ENCODE measurements at regions not wholly inside any gene's neighbourhood (a gene's known extent, or its start where the extent isn't known, plus 50 kb on each side); places are given as distances from the start of the nearest gene placed in this dataset.

DNA sequence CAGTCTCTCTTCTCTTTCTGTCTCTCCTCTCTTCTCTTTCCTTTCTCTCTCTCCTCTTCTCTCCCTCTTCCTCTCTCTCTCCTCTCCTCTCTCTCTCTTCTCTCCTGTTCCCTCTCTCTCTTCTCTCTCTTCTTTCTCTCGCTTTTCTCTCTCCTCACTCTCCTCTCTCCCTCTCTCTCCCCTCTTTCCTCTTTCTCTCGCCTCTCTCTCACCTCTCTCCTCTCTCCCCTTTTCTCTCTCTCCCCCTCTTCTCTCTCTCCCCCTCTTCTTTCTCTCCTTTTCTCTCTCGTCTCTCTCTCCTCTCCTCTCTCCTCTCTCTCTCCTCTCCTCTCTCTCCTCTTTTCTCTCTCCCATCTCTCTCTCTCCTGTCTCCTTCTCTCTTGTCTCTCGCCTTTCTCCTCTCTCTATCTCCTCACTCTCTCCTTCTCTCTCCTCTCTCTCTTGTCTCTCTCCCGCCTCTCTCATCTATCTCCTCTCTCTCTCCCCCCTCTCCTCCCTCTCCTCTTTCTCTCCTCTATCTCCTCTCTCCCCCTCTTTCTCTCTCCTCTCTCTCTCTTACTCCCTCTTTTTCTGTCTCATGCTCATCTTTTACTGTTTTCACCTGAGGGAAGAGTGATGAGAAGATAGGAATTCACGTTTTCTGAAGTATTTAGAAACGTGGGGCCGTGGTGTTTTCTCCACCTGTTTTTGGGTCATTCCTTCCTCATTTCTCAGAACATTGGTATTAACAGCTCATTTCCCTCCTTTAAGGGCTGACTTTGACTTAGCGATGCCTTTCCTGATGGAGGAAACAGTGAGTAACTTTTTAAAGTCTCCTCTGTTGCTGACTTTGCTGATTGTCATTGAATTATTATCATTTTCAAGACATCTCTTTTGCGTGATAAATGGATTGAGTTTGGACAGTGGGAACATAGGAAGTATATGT, 80.6 kb upstream of the CD99 start:
- TF ChIP-seq ESRRG (CRISPR knock-in tag; IDR thresholded peaks at IDR 0.05) (no peak), ARNTL (CRISPR knock-in tag; IDR thresholded peaks at IDR 0.05; ENCODE audit: borderline replicate concordance, low read depth) (no peak), ZFP3 (CRISPR knock-in tag; IDR thresholded peaks at IDR 0.05) (no peak), ISL1 (CRISPR knock-in tag; IDR thresholded peaks at IDR 0.05) (no peak), CSDC2 (CRISPR knock-in tag; IDR thresholded peaks at IDR 0.05) (no peak), TOX (CRISPR knock-in tag; IDR thresholded peaks at IDR 0.05; ENCODE audit: borderline replicate concordance) (no peak), ZNF70 (CRISPR knock-in tag; IDR thresholded peaks at IDR 0.05) (no peak), CREB5 (CRISPR knock-in tag; IDR thresholded peaks at IDR 0.05; ENCODE audit: low read depth) (no peak), GLIS3 (CRISPR knock-in tag; IDR thresholded peaks at IDR 0.05) (no peak), ZNF8 (CRISPR knock-in tag; IDR thresholded peaks at IDR 0.05) (no peak), PPARA (CRISPR knock-in tag; IDR thresholded peaks at IDR 0.05; ENCODE audit: borderline replicate concordance) (no peak), ZFP30 (CRISPR knock-in tag; IDR thresholded peaks at IDR 0.05) (no peak), SNAI2 (CRISPR knock-in tag; IDR thresholded peaks at IDR 0.05) (no peak), BACH2 (CRISPR knock-in tag; IDR thresholded peaks at IDR 0.05; ENCODE audit: borderline replicate concordance) (no peak), TSHZ2 (CRISPR knock-in tag; IDR thresholded peaks at IDR 0.05) (no peak), RARB (CRISPR knock-in tag; IDR thresholded peaks at IDR 0.05) (no peak), PATZ1 (CRISPR knock-in tag; IDR thresholded peaks at IDR 0.05; ENCODE audit: borderline replicate concordance) (no peak)
- TF ChIP-seq, protein P1, sequence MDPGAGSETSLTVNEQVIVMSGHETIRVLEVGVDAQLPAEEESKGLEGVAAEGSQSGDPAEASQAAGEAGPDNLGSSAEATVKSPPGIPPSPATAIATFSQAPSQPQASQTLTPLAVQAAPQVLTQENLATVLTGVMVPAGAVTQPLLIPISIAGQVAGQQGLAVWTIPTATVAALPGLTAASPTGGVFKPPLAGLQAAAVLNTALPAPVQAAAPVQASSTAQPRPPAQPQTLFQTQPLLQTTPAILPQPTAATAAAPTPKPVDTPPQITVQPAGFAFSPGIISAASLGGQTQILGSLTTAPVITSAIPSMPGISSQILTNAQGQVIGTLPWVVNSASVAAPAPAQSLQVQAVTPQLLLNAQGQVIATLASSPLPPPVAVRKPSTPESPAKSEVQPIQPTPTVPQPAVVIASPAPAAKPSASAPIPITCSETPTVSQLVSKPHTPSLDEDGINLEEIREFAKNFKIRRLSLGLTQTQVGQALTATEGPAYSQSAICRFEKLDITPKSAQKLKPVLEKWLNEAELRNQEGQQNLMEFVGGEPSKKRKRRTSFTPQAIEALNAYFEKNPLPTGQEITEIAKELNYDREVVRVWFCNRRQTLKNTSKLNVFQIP (CRISPR knock-in tag; IDR thresholded peaks at IDR 0.05; ENCODE audit: borderline replicate concordance, low read depth), result no peak
- ATAC-seq, result no peak

GRCh38 chrX:2609431-2610238, 81.5 kb upstream of the CD99 start:
- peak; percentile 26 for ATAC-seq
- TF ChIP-seq PPARA (CRISPR knock-in tag; IDR thresholded peaks at IDR 0.05; ENCODE audit: borderline replicate concordance), result no peak
- TF ChIP-seq ISL1 (CRISPR knock-in tag; IDR thresholded peaks at IDR 0.05), result no peak
- no peak for TF ChIP-seq ARNTL (CRISPR knock-in tag; IDR thresholded peaks at IDR 0.05; ENCODE audit: borderline replicate concordance, low read depth)
- TF ChIP-seq CREB5 (CRISPR knock-in tag; IDR thresholded peaks at IDR 0.05; ENCODE audit: low read depth), result no peak
- no peak for TF ChIP-seq ZFP3 (CRISPR knock-in tag; IDR thresholded peaks at IDR 0.05)
- no peak for TF ChIP-seq CSRNP3 (CRISPR knock-in tag; IDR thresholded peaks at IDR 0.05)
- no peak for TF ChIP-seq PATZ1 (CRISPR knock-in tag; IDR thresholded peaks at IDR 0.05; ENCODE audit: borderline replicate concordance)
- no peak for TF ChIP-seq ZC3H10 (CRISPR knock-in tag; IDR thresholded peaks at IDR 0.05)
- no peak for TF ChIP-seq ESRRG (CRISPR knock-in tag; IDR thresholded peaks at IDR 0.05)
- TF ChIP-seq ZNF565 (CRISPR knock-in tag; conservative IDR thresholded peaks at IDR 0.05; ENCODE audit: low read depth), result no peak
- TF ChIP-seq TCF4 (CRISPR knock-in tag; IDR thresholded peaks at IDR 0.05; ENCODE audit: borderline replicate concordance), result no peak
- TF ChIP-seq ZFP30 (CRISPR knock-in tag; IDR thresholded peaks at IDR 0.05), result no peak
- TF ChIP-seq ZNF70 (CRISPR knock-in tag; IDR thresholded peaks at IDR 0.05), result no peak
- TF ChIP-seq GLIS3 (CRISPR knock-in tag; IDR thresholded peaks at IDR 0.05), result no peak
- TF ChIP-seq SNAI2 (CRISPR knock-in tag; IDR thresholded peaks at IDR 0.05), result no peak
- TF ChIP-seq RARB (CRISPR knock-in tag; IDR thresholded peaks at IDR 0.05), result no peak
